WTC11 (cell line): ENCODE measurements at regions not wholly inside any gene's neighbourhood (a gene's known extent, or its start where the extent isn't known, plus 50 kb on each side); places are given as distances from the start of the nearest gene placed in this dataset.

ENCODE experiments used
- ATAC-seq: fragments of 200-7000 bp; cut with Tn5 transposase; 2 replicates; pipeline ENCODE4 v1.10.0; 2021; ENCODE audit warnings: mild to moderate bottlenecking, moderate library complexity
- CTCF ChIA-PET: fragments of 300-600 bp; sonication (Branson Sonifier 250); formaldehyde crosslinking; loops from one replicate; lab custom pipeline; 2021; ENCODE audit warnings: antibody characterized with exemption; lab: Charles Lee
- POLR2A ChIA-PET: fragments of 350-600 bp; sonication (Branson Sonifier 250); formaldehyde crosslinking; loops from one replicate; lab custom pipeline; 2021; ENCODE audit warnings: antibody characterized with exemption; lab: Charles Lee
- DNase-seq: peaks from one replicate; pipeline ENCODE4 v3.0.0; 2021; ENCODE audit warnings: low spot score
- H3K27ac Mint-ChIP-seq: 2 replicates; pipeline ENCODE4 v1.8.0; 2021; ENCODE audit warnings: mixed read lengths
- H3K27me3 Mint-ChIP-seq: 2 replicates; pipeline ENCODE4 v1.8.0; 2021; ENCODE audit warnings: low read depth, mild to moderate bottlenecking, moderate library complexity, mixed read lengths
- H3K36me3 Mint-ChIP-seq: 2 replicates; pipeline ENCODE4 v1.8.0; 2021; ENCODE audit warnings: mixed read lengths
- H3K4me1 Mint-ChIP-seq: 2 replicates; pipeline ENCODE4 v1.8.0; 2022; ENCODE audit warnings: mixed read lengths
- H3K4me3 Mint-ChIP-seq: 2 replicates; pipeline ENCODE4 v1.8.0; 2021; ENCODE audit warnings: mild to moderate bottlenecking, moderate library complexity, mixed read lengths
- H3K9me3 Mint-ChIP-seq: 2 replicates; pipeline ENCODE4 v1.8.0; 2021; ENCODE audit warnings: mixed read lengths
- CBFB ChIP-seq: sonication (generic); formaldehyde crosslinking; IDR thresholded peaks from 2 replicates; pipeline ENCODE4 v1.8.1; 2022; ENCODE audit warnings: mild to moderate bottlenecking, low read depth, missing genetic modification reagents
- E2F1 ChIP-seq: sonication (generic); formaldehyde crosslinking; IDR thresholded peaks from 2 replicates; pipeline ENCODE4 v1.8.0; 2022; ENCODE audit warnings: mild to moderate bottlenecking, missing genetic modification reagents
- ERG ChIP-seq: fragments of 250-450 bp; sonication (Bioruptor Pico); IDR thresholded peaks from 2 replicates; pipeline ENCODE4 v1.8.0; 2021; ENCODE audit warnings: mild to moderate bottlenecking
- FOXJ3 ChIP-seq: sonication (generic); formaldehyde crosslinking; IDR thresholded peaks from 2 replicates; pipeline ENCODE4 v1.9.0; 2021; ENCODE audit warnings: missing genetic modification reagents, mild to moderate bottlenecking, borderline replicate concordance
- GABPB1 ChIP-seq: sonication (generic); formaldehyde crosslinking; IDR thresholded peaks from 2 replicates; pipeline ENCODE4 v1.8.1; 2023; ENCODE audit warnings: mild to moderate bottlenecking, missing genetic modification reagents
- HMGXB4 ChIP-seq: sonication (generic); formaldehyde crosslinking; IDR thresholded peaks from 2 replicates; pipeline ENCODE4 v1.8.1; 2023; ENCODE audit warnings: mild to moderate bottlenecking, moderate library complexity, missing genetic modification reagents
- NR1H2 ChIP-seq: sonication (generic); formaldehyde crosslinking; IDR thresholded peaks from 2 replicates; pipeline ENCODE4 v1.9.0; 2021; ENCODE audit warnings: mild to moderate bottlenecking, moderate library complexity, missing genetic modification reagents
- OVOL2 ChIP-seq: fragments of 250-450 bp; sonication (Bioruptor Pico); IDR thresholded peaks from 2 replicates; pipeline ENCODE4 v1.9.0; 2021; ENCODE audit warnings: mild to moderate bottlenecking, borderline replicate concordance
- PRRX2 ChIP-seq: fragments of 250-450 bp; sonication (Bioruptor Pico); IDR thresholded peaks from 2 replicates; pipeline ENCODE4 v1.8.0; 2021; ENCODE audit warnings: mild to moderate bottlenecking
- SMAD3 ChIP-seq: sonication (generic); formaldehyde crosslinking; IDR thresholded peaks from 2 replicates; pipeline ENCODE4 v1.8.0; 2022; ENCODE audit warnings: missing genetic modification reagents, mild to moderate bottlenecking, borderline replicate concordance
- ZNF219 ChIP-seq: sonication (generic); formaldehyde crosslinking; IDR thresholded peaks from 2 replicates; pipeline ENCODE4 v1.8.0; 2023; ENCODE audit warnings: missing genetic modification reagents, mild to moderate bottlenecking, borderline replicate concordance
- ZNF416 ChIP-seq: fragments of 250-450 bp; sonication (Bioruptor Pico); IDR thresholded peaks from 2 replicates; pipeline ENCODE4 v1.9.0; 2021; ENCODE audit warnings: mild to moderate bottlenecking, inconsistent platforms
- ZNF671 ChIP-seq: fragments of 250-450 bp; sonication (Bioruptor Pico); IDR thresholded peaks from 2 replicates; pipeline ENCODE4 v1.8.0; 2021; ENCODE audit warnings: mild to moderate bottlenecking
- TF ChIP-seq, protein P1 (sequence below): sonication (generic); formaldehyde crosslinking; IDR thresholded peaks from 2 replicates; pipeline ENCODE4 v1.8.1; 2022; ENCODE audit warnings: mild to moderate bottlenecking, moderate library complexity, missing genetic modification reagents
- TF ChIP-seq, protein P2 (sequence below): fragments of 250-450 bp; sonication (Bioruptor Pico); IDR thresholded peaks from 2 replicates; pipeline ENCODE4 v1.9.0; 2021; ENCODE audit warnings: mild to moderate bottlenecking, borderline replicate concordance
- TF ChIP-seq, protein P3 (sequence below): sonication (generic); formaldehyde crosslinking; IDR thresholded peaks from 2 replicates; pipeline ENCODE4 v1.8.1; 2023; ENCODE audit warnings: mild to moderate bottlenecking, missing genetic modification reagents, borderline replicate concordance
- TF ChIP-seq, protein P4 (sequence below): fragments of 200-600 bp; IDR thresholded peaks from 2 replicates; pipeline ENCODE4 v1.8.0; 2022; ENCODE audit warnings: antibody characterized with exemption
- TF ChIP-seq, protein P5 (sequence below): sonication (generic); formaldehyde crosslinking; IDR thresholded peaks from 2 replicates; pipeline ENCODE4 v1.8.1; 2023; ENCODE audit warnings: mild to moderate bottlenecking, missing genetic modification reagents, moderate library complexity

DNA sequence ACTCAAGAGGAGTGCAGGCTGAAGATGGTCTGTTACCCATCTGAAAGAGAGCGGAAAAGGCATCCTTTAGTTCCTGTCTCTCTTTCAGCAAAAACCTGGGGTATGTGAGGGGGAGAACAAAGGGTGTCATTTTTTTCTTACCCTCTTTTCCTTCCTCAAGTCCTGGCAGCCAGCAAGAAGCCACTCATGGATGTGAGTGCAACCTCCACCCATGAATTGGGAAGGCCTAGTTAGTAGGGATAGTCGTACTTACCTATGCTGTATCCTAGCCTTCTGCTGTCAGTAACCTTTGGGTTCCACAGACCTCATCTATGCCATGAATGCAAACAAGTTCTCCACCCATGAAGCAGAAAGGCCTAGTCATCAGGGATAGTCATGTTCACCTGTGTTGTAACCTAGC is 472.8 kb downstream of the ZIC1 start:
- POLR2A ChIA-PET, result no interaction called here
- peaks cover 57% of the 10 kb centered on the region for H3K36me3 Mint-ChIP-seq
- H3K4me3 Mint-ChIP-seq, result no peak overlapping the region
- peaks cover 75% of the 10 kb centered on the region for H3K9me3 Mint-ChIP-seq
- H3K4me1 Mint-ChIP-seq, result 0 out of 2 replicates have a peak, but pooled peaks cover 4% of the 10 kb centered on the region
- no peak for TF ChIP-seq FOXJ3 (CRISPR knock-in tag)
- TF ChIP-seq PRRX2 (CRISPR knock-in tag), result no peak
- TF ChIP-seq E2F1, result no peak
- no peak overlapping the region for H3K27ac Mint-ChIP-seq
- DNase-seq (no peak), ATAC-seq (0 out of 2 replicates have a peak, but pooled peaks have one; percentile 28)
- CTCF ChIA-PET, result no interaction called here
- H3K27me3 Mint-ChIP-seq, result no peaks in the 10 kb centered on the region; the same call in 1 of the 2 replicates

GRCh38 chr3:147886879-147887278 is 477.7 kb downstream of the ZIC1 start:
- TF ChIP-seq SMAD3, result no peak
- no peak for TF ChIP-seq GABPB1 (CRISPR knock-in tag)
- TF ChIP-seq ZNF671 (CRISPR knock-in tag), result no peak
- TF ChIP-seq, protein P1, sequence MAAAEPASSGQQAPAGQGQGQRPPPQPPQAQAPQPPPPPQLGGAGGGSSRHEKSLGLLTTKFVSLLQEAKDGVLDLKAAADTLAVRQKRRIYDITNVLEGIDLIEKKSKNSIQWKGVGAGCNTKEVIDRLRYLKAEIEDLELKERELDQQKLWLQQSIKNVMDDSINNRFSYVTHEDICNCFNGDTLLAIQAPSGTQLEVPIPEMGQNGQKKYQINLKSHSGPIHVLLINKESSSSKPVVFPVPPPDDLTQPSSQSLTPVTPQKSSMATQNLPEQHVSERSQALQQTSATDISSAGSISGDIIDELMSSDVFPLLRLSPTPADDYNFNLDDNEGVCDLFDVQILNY (CRISPR knock-in tag), result no peak
- TF ChIP-seq PRRX2 (CRISPR knock-in tag), result no peak
- TF ChIP-seq, protein P2, sequence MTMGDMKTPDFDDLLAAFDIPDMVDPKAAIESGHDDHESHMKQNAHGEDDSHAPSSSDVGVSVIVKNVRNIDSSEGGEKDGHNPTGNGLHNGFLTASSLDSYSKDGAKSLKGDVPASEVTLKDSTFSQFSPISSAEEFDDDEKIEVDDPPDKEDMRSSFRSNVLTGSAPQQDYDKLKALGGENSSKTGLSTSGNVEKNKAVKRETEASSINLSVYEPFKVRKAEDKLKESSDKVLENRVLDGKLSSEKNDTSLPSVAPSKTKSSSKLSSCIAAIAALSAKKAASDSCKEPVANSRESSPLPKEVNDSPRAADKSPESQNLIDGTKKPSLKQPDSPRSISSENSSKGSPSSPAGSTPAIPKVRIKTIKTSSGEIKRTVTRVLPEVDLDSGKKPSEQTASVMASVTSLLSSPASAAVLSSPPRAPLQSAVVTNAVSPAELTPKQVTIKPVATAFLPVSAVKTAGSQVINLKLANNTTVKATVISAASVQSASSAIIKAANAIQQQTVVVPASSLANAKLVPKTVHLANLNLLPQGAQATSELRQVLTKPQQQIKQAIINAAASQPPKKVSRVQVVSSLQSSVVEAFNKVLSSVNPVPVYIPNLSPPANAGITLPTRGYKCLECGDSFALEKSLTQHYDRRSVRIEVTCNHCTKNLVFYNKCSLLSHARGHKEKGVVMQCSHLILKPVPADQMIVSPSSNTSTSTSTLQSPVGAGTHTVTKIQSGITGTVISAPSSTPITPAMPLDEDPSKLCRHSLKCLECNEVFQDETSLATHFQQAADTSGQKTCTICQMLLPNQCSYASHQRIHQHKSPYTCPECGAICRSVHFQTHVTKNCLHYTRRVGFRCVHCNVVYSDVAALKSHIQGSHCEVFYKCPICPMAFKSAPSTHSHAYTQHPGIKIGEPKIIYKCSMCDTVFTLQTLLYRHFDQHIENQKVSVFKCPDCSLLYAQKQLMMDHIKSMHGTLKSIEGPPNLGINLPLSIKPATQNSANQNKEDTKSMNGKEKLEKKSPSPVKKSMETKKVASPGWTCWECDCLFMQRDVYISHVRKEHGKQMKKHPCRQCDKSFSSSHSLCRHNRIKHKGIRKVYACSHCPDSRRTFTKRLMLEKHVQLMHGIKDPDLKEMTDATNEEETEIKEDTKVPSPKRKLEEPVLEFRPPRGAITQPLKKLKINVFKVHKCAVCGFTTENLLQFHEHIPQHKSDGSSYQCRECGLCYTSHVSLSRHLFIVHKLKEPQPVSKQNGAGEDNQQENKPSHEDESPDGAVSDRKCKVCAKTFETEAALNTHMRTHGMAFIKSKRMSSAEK (CRISPR knock-in tag), result no peak
- TF ChIP-seq NR1H2, result no peak
- TF ChIP-seq, protein P3, sequence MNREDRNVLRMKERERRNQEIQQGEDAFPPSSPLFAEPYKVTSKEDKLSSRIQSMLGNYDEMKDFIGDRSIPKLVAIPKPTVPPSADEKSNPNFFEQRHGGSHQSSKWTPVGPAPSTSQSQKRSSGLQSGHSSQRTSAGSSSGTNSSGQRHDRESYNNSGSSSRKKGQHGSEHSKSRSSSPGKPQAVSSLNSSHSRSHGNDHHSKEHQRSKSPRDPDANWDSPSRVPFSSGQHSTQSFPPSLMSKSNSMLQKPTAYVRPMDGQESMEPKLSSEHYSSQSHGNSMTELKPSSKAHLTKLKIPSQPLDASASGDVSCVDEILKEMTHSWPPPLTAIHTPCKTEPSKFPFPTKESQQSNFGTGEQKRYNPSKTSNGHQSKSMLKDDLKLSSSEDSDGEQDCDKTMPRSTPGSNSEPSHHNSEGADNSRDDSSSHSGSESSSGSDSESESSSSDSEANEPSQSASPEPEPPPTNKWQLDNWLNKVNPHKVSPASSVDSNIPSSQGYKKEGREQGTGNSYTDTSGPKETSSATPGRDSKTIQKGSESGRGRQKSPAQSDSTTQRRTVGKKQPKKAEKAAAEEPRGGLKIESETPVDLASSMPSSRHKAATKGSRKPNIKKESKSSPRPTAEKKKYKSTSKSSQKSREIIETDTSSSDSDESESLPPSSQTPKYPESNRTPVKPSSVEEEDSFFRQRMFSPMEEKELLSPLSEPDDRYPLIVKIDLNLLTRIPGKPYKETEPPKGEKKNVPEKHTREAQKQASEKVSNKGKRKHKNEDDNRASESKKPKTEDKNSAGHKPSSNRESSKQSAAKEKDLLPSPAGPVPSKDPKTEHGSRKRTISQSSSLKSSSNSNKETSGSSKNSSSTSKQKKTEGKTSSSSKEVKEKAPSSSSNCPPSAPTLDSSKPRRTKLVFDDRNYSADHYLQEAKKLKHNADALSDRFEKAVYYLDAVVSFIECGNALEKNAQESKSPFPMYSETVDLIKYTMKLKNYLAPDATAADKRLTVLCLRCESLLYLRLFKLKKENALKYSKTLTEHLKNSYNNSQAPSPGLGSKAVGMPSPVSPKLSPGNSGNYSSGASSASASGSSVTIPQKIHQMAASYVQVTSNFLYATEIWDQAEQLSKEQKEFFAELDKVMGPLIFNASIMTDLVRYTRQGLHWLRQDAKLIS, result no peak
- TF ChIP-seq ZNF416 (CRISPR knock-in tag), result no peak
- no peak for TF ChIP-seq ERG (CRISPR knock-in tag)
- TF ChIP-seq OVOL2 (CRISPR knock-in tag), result no peak
- no peak for TF ChIP-seq ZNF219
- no peak for TF ChIP-seq HMGXB4 (CRISPR knock-in tag)
- TF ChIP-seq FOXJ3 (CRISPR knock-in tag), result no peak
- TF ChIP-seq, protein P4, sequence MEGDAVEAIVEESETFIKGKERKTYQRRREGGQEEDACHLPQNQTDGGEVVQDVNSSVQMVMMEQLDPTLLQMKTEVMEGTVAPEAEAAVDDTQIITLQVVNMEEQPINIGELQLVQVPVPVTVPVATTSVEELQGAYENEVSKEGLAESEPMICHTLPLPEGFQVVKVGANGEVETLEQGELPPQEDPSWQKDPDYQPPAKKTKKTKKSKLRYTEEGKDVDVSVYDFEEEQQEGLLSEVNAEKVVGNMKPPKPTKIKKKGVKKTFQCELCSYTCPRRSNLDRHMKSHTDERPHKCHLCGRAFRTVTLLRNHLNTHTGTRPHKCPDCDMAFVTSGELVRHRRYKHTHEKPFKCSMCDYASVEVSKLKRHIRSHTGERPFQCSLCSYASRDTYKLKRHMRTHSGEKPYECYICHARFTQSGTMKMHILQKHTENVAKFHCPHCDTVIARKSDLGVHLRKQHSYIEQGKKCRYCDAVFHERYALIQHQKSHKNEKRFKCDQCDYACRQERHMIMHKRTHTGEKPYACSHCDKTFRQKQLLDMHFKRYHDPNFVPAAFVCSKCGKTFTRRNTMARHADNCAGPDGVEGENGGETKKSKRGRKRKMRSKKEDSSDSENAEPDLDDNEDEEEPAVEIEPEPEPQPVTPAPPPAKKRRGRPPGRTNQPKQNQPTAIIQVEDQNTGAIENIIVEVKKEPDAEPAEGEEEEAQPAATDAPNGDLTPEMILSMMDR, result no peak
- no peak for TF ChIP-seq CBFB
- TF ChIP-seq, protein P5, sequence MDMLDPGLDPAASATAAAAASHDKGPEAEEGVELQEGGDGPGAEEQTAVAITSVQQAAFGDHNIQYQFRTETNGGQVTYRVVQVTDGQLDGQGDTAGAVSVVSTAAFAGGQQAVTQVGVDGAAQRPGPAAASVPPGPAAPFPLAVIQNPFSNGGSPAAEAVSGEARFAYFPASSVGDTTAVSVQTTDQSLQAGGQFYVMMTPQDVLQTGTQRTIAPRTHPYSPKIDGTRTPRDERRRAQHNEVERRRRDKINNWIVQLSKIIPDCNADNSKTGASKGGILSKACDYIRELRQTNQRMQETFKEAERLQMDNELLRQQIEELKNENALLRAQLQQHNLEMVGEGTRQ (CRISPR knock-in tag), result no peak
- no peak overlapping the region for H3K27ac Mint-ChIP-seq
- DNase-seq, result no peak
- ChIA-PET POLR2A (no interaction called here), CTCF (no interaction called here)
- H3K27me3 Mint-ChIP-seq, result peaks cover 3% of the 10 kb centered on the region
- peaks cover 38% of the 10 kb centered on the region for H3K9me3 Mint-ChIP-seq
- 0 out of 2 replicates have a peak, but pooled peaks cover 6% of the 10 kb centered on the region for H3K4me1 Mint-ChIP-seq
- H3K36me3 Mint-ChIP-seq, result peaks cover 38% of the 10 kb centered on the region
- H3K4me3 Mint-ChIP-seq, result no peak overlapping the region
- no peak for ATAC-seq
